ENCODE measurements at regions not wholly inside any gene's neighbourhood (a gene's known extent, or its start where the extent isn't known, plus 50 kb on each side); places are given as distances from the start of the nearest gene placed in this dataset.

GRCh38 chr2:2730301-2730833 is 399.3 kb upstream of the MYT1L start:
- intact Hi-C loops (cut with micrococcal nuclease): no loop called here
- Histone ChIP-seq H2BK15ac (ENCODE audit: low read depth, low read length) (no peak overlapping the region), H3K4me1 (ENCODE audit: control insufficient read depth, insufficient read depth, low read length) (no peaks in the 10 kb centered on the region), H3K4me3 (ENCODE audit: insufficient read depth, low read depth, low read length) (no peak overlapping the region), H2BK5ac (ENCODE audit: low read depth, low read length, poor library complexity, severe bottlenecking) (no peak overlapping the region), H3K79me1 (ENCODE audit: low read depth in 1 of 2, low read length in 2 of 2) (no peaks in the 10 kb centered on the region), H3K9ac (ENCODE audit: low read depth, low read length) (no peak overlapping the region), H3K4me2 (ENCODE audit: low read depth, low read length) (no peak overlapping the region), H2AFZ (replicated peaks; ENCODE audit: low read length, poor library complexity) (no peak overlapping the region), H3K9me1 (ENCODE audit: insufficient read depth, low read length) (no peaks in the 10 kb centered on the region), H3K23ac (ENCODE audit: low read depth, low read length) (no peak overlapping the region), H3K27ac (ENCODE audit: insufficient read depth, low read length) (no peak overlapping the region), H2AK5ac (ENCODE audit: low read depth, low read length) (no peak overlapping the region), H3K56ac (ENCODE audit: extremely low read depth, insufficient read depth, low read length) (no peak overlapping the region), H3K27me3 (ENCODE audit: control insufficient read depth, insufficient read depth, low read length) (no peaks in the 10 kb centered on the region), H3K9me3 (ENCODE audit: control insufficient read depth, insufficient read depth, low read length) (peaks cover 62% of the 10 kb centered on the region), H4K5ac (ENCODE audit: low read depth, low read length) (no peak overlapping the region), H3K18ac (ENCODE audit: low read depth, low read length) (no peak overlapping the region), H4K8ac (ENCODE audit: low read depth in 2 of 2, low read length in 2 of 2) (no peak overlapping the region), H4K20me1 (ENCODE audit: insufficient read depth, low read length) (no peaks in the 10 kb centered on the region), H3K4ac (ENCODE audit: low read depth, low read length) (no peak overlapping the region), H3K36me3 (ENCODE audit: control insufficient read depth, insufficient read depth, low read length) (no peaks in the 10 kb centered on the region), H2AK9ac (replicated peaks; ENCODE audit: low read depth, low read length, poor library complexity) (no peak overlapping the region), H3K14ac (replicated peaks; ENCODE audit: low read depth, low read length) (no peak overlapping the region), H4K91ac (ENCODE audit: insufficient read depth, low read depth, low read length) (no peak overlapping the region), H2BK120ac (ENCODE audit: low read depth, low read length) (no peak overlapping the region), H2BK20ac (ENCODE audit: low read depth, low read length) (no peak overlapping the region)
- ChIA-PET POLR2A (ENCODE audit: unreplicated experiment) (no interaction called here), CTCF (interaction anchor here (0.6 kb wide), 1 partner anchor 12 kb away, joined by 3 read pairs; no protein-coding TSS in a partner anchor)
- no peak for DNase-seq
- no peak for TF ChIP-seq CHD1 (IDR thresholded peaks at IDR 0.05; ENCODE audit: low read depth, low read length)
- no peak for TF ChIP-seq NFE2L2 (IDR thresholded peaks at IDR 0.05; ENCODE audit: low read depth, low read length)
- no peak for TF ChIP-seq RCOR1 (IDR thresholded peaks at IDR 0.05; ENCODE audit: insufficient replicate concordance, low read length)
- TF ChIP-seq POLR2A (IDR thresholded peaks at IDR 0.05; ENCODE audit: low read depth, low read length): no peak
- no peak for TF ChIP-seq MXI1 (IDR thresholded peaks at IDR 0.05; ENCODE audit: borderline replicate concordance, low read depth, low read length)
- no peak for TF ChIP-seq RFX5 (IDR thresholded peaks at IDR 0.05; ENCODE audit: low read depth, low read length)
- TF ChIP-seq FOS (IDR thresholded peaks at IDR 0.05; ENCODE audit: low read depth, low read length): no peak
- no peak for TF ChIP-seq CTCF (conservative IDR thresholded peaks at IDR 0.05; ENCODE audit: low read depth, low read length)
- TF ChIP-seq SMC3 (IDR thresholded peaks at IDR 0.05; ENCODE audit: low read depth, low read length): no peak
- TF ChIP-seq ELK1 (IDR thresholded peaks at IDR 0.05; ENCODE audit: borderline replicate concordance, low read depth, low read length): no peak
- no peak for TF ChIP-seq CEBPB (IDR thresholded peaks at IDR 0.05; ENCODE audit: low read depth, low read length)
- no peak for TF ChIP-seq USF2 (IDR thresholded peaks at IDR 0.05; ENCODE audit: low read depth, low read length)
- TF ChIP-seq RAD21 (IDR thresholded peaks at IDR 0.05; ENCODE audit: low read length): no peak
- TF ChIP-seq MAZ (IDR thresholded peaks at IDR 0.05; ENCODE audit: borderline replicate concordance, low read depth, low read length): no peak
- no peak for TF ChIP-seq BHLHE40 (IDR thresholded peaks at IDR 0.05; ENCODE audit: low read depth, low read length)
- no peak for ATAC-seq (ENCODE audit: low read depth)
- BruUV-seq (replicated peaks): no TSS peak
- in situ Hi-C loops (cut with MboI; ENCODE audit: low sequenced_read_pairs): no loop called here
- dilution Hi-C loops (cut with HindIII; ENCODE audit: low sequenced_read_pairs, unreplicated experiment): no loop called here
- WGBS, 2 experiments (ENCODE audit: extremely low coverage in 2 of 2, insufficient read length in 1 of 2): no CpG with 5 or more reads among the region's 18 CpGs
